ENCODE measurements at regions not wholly inside any gene's neighbourhood (a gene's known extent, or its start where the extent isn't known, plus 50 kb on each side); places are given as distances from the start of the nearest gene placed in this dataset.

- intact Hi-C loops (cut with DNase I), result no loop called here
- Histone ChIP-seq H3K4me3 (ENCODE audit: low read length in 2 of 2) (no peak overlapping the region), H3K36me3 (ENCODE audit: control insufficient read depth in 1 of 2, insufficient read depth in 2 of 2, low read length in 1 of 2) (no peaks in the 10 kb centered on the region), H3K9me3 (ENCODE audit: control insufficient read depth, low read length) (no peaks in the 10 kb centered on the region), H3K27ac (ENCODE audit: low read depth in 1 of 2, low read length in 2 of 2) (no peak overlapping the region), H3K4me1 (ENCODE audit: control insufficient read depth in 1 of 2, insufficient read depth in 2 of 2, low read length in 2 of 2) (no peaks in the 10 kb centered on the region), H3K27me3 (ENCODE audit: control insufficient read depth in 1 of 2, insufficient read depth in 2 of 2, low read length in 1 of 2) (no peaks in the 10 kb centered on the region)
- no peak for DNase-seq
- ATAC-seq (ENCODE audit: low FRiP score), result no peak
- WGBS, 2 donors, result 61 to 64% methylated on average over 8 of the region's 8 CpGs
Measured at GRCh38 chr2:152243761-152244640, 68.4 kb upstream of the STAM2 start.

- no peak overlapping the region for H3K4me3 ChIP-seq (ENCODE audit: low read length in 2 of 2)
- no peaks in the 10 kb centered on the region for H3K9me3 ChIP-seq (ENCODE audit: control insufficient read depth, low read length)
- no peak for ATAC-seq (ENCODE audit: low FRiP score)
- DNase-seq, result no peak
- no peaks in the 10 kb centered on the region for H3K27me3 ChIP-seq (ENCODE audit: control insufficient read depth in 1 of 2, insufficient read depth in 2 of 2, low read length in 1 of 2)
- no peaks in the 10 kb centered on the region for H3K4me1 ChIP-seq (ENCODE audit: control insufficient read depth in 1 of 2, insufficient read depth in 2 of 2, low read length in 2 of 2)
- H3K36me3 ChIP-seq (ENCODE audit: control insufficient read depth in 1 of 2, insufficient read depth in 2 of 2, low read length in 1 of 2), result no peaks in the 10 kb centered on the region
- intact Hi-C loops (cut with DNase I), result no loop called here
- H3K27ac ChIP-seq (ENCODE audit: low read depth in 1 of 2, low read length in 2 of 2), result no peak overlapping the region
Measured at GRCh38 chr2:152245653-152246052, 70.1 kb upstream of the STAM2 start.

GRCh38 chr2:152246686-152247336, 71.2 kb upstream of the STAM2 start:
- intact Hi-C loops (cut with DNase I), result no loop called here
- Histone ChIP-seq H3K9me3 (ENCODE audit: control insufficient read depth, low read length) (no peaks in the 10 kb centered on the region), H3K4me1 (ENCODE audit: control insufficient read depth in 1 of 2, insufficient read depth in 2 of 2, low read length in 2 of 2) (no peaks in the 10 kb centered on the region), H3K4me3 (ENCODE audit: low read length in 2 of 2) (no peak overlapping the region), H3K27ac (ENCODE audit: low read depth in 1 of 2, low read length in 2 of 2) (no peak overlapping the region), H3K36me3 (ENCODE audit: control insufficient read depth in 1 of 2, insufficient read depth in 2 of 2, low read length in 1 of 2) (no peaks in the 10 kb centered on the region), H3K27me3 (ENCODE audit: control insufficient read depth in 1 of 2, insufficient read depth in 2 of 2, low read length in 1 of 2) (no peaks in the 10 kb centered on the region)
- DNase-seq (no peak), ATAC-seq (ENCODE audit: low FRiP score) (no peak)
- 79 to 81% methylated on average over 4 of the region's 4 CpGs for WGBS, 2 donors

GRCh38 chr2:152247337-152247695, 71.8 kb upstream of the STAM2 start:
- H3K36me3 ChIP-seq (ENCODE audit: control insufficient read depth in 1 of 2, insufficient read depth in 2 of 2, low read length in 1 of 2), result no peaks in the 10 kb centered on the region
- WGBS, 2 donors, result 65 to 67% methylated on average over 2 of the region's 2 CpGs
- no peak for DNase-seq
- no peak for ATAC-seq (ENCODE audit: low FRiP score)
- H3K27me3 ChIP-seq (ENCODE audit: control insufficient read depth in 1 of 2, insufficient read depth in 2 of 2, low read length in 1 of 2), result no peaks in the 10 kb centered on the region
- no peak overlapping the region for H3K4me3 ChIP-seq (ENCODE audit: low read length in 2 of 2)
- no peak overlapping the region for H3K27ac ChIP-seq (ENCODE audit: low read depth in 1 of 2, low read length in 2 of 2)
- no peaks in the 10 kb centered on the region for H3K9me3 ChIP-seq (ENCODE audit: control insufficient read depth, low read length)
- no peaks in the 10 kb centered on the region for H3K4me1 ChIP-seq (ENCODE audit: control insufficient read depth in 1 of 2, insufficient read depth in 2 of 2, low read length in 2 of 2)
- intact Hi-C loops (cut with DNase I), result no loop called here

GRCh38 chr2:152250421-152251100, 75.0 kb upstream of the STAM2 start:
- no peaks in the 10 kb centered on the region for H3K27me3 ChIP-seq (ENCODE audit: control insufficient read depth in 1 of 2, insufficient read depth in 2 of 2, low read length in 1 of 2)
- intact Hi-C loops (cut with DNase I), result no loop called here
- 83 to 87% methylated on average over 3 of the region's 3 CpGs for WGBS, 2 donors

GRCh38 chr2:152251211-152251610, 75.6 kb upstream of the STAM2 start:
- no peaks in the 10 kb centered on the region for H3K36me3 ChIP-seq (ENCODE audit: control insufficient read depth in 1 of 2, insufficient read depth in 2 of 2, low read length in 1 of 2)
- intact Hi-C loops (cut with DNase I), result no loop called here
- no peak overlapping the region for H3K4me3 ChIP-seq (ENCODE audit: low read length in 2 of 2)
- 22 to 31% methylated on average over 3 of the region's 3 CpGs for WGBS, 2 donors
- no peak for ATAC-seq (ENCODE audit: low FRiP score)
- no peak overlapping the region for H3K27ac ChIP-seq (ENCODE audit: low read depth in 1 of 2, low read length in 2 of 2)
- no peak for DNase-seq
- H3K27me3 ChIP-seq (ENCODE audit: control insufficient read depth in 1 of 2, insufficient read depth in 2 of 2, low read length in 1 of 2), result no peaks in the 10 kb centered on the region
- H3K4me1 ChIP-seq (ENCODE audit: control insufficient read depth in 1 of 2, insufficient read depth in 2 of 2, low read length in 2 of 2), result no peaks in the 10 kb centered on the region
- no peaks in the 10 kb centered on the region for H3K9me3 ChIP-seq (ENCODE audit: control insufficient read depth, low read length)

More at GRCh38 chr2:152250421-152251100, 75.0 kb upstream of the STAM2 start:
- DNase-seq (no peak), ATAC-seq (ENCODE audit: low FRiP score) (no peak)
- H3K27ac ChIP-seq (ENCODE audit: low read depth in 1 of 2, low read length in 2 of 2), result no peak overlapping the region
- H3K4me3 ChIP-seq (ENCODE audit: low read length in 2 of 2), result no peak overlapping the region
- no peaks in the 10 kb centered on the region for H3K36me3 ChIP-seq (ENCODE audit: control insufficient read depth in 1 of 2, insufficient read depth in 2 of 2, low read length in 1 of 2)
- no peaks in the 10 kb centered on the region for H3K4me1 ChIP-seq (ENCODE audit: control insufficient read depth in 1 of 2, insufficient read depth in 2 of 2, low read length in 2 of 2)
- no peaks in the 10 kb centered on the region for H3K9me3 ChIP-seq (ENCODE audit: control insufficient read depth, low read length)

GRCh38 chr2:152251811-152252210, 76.2 kb upstream of the STAM2 start:
- DNase-seq (no peak), ATAC-seq (ENCODE audit: low FRiP score) (no peak)
- 74 to 79% methylated on average over 2 of the region's 2 CpGs for WGBS, 2 donors
- no peaks in the 10 kb centered on the region for H3K27me3 ChIP-seq (ENCODE audit: control insufficient read depth in 1 of 2, insufficient read depth in 2 of 2, low read length in 1 of 2)
- no peak overlapping the region for H3K27ac ChIP-seq (ENCODE audit: low read depth in 1 of 2, low read length in 2 of 2)
- no peaks in the 10 kb centered on the region for H3K4me1 ChIP-seq (ENCODE audit: control insufficient read depth in 1 of 2, insufficient read depth in 2 of 2, low read length in 2 of 2)
- H3K36me3 ChIP-seq (ENCODE audit: control insufficient read depth in 1 of 2, insufficient read depth in 2 of 2, low read length in 1 of 2), result no peaks in the 10 kb centered on the region
- H3K4me3 ChIP-seq (ENCODE audit: low read length in 2 of 2), result no peak overlapping the region
- no peaks in the 10 kb centered on the region for H3K9me3 ChIP-seq (ENCODE audit: control insufficient read depth, low read length)
- intact Hi-C loops (cut with DNase I), result no loop called here

- intact Hi-C loops (cut with DNase I), result no loop called here
- Histone ChIP-seq H3K9me3 (ENCODE audit: control insufficient read depth, low read length) (no peaks in the 10 kb centered on the region), H3K36me3 (ENCODE audit: control insufficient read depth in 1 of 2, insufficient read depth in 2 of 2, low read length in 1 of 2) (no peaks in the 10 kb centered on the region), H3K27ac (ENCODE audit: low read depth in 1 of 2, low read length in 2 of 2) (no peak overlapping the region), H3K27me3 (ENCODE audit: control insufficient read depth in 1 of 2, insufficient read depth in 2 of 2, low read length in 1 of 2) (no peaks in the 10 kb centered on the region), H3K4me3 (ENCODE audit: low read length in 2 of 2) (no peak overlapping the region), H3K4me1 (ENCODE audit: control insufficient read depth in 1 of 2, insufficient read depth in 2 of 2, low read length in 2 of 2) (no peaks in the 10 kb centered on the region)
- WGBS, 2 donors, result 95 to 96% methylated on average over 3 of the region's 3 CpGs
- DNase-seq (no peak), ATAC-seq (ENCODE audit: low FRiP score) (no peak)
Measured at GRCh38 chr2:152254486-152254885, 78.9 kb upstream of the STAM2 start.
